ENCODE measurements at regions not wholly inside any gene's neighbourhood (a gene's known extent, or its start where the extent isn't known, plus 50 kb on each side); places are given as distances from the start of the nearest gene placed in this dataset.

GRCh38 chr22:47854680-47855079 lies 1092.2 kb downstream of the TBC1D22A start:
- DNase-seq (ENCODE audit: low spot score) = no peak

DNA sequence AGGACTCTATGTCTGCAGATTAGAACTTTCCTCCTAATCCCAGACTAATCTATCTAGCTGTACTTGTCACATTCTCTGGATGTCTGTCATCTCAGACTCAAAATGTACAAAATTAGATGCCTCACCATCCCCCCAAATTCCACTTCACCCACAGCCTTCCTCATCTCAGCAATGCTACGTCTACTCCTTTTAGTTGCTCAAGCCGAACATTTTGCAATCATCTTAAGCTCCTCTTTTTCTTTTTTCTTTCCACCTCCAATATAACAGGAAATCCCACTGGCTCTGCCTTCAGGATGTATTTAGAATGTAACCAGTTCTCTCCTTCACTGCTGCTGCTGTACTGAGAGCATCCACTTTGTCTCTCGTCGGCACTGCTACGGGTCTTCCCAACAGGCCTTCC lies 1091.8 kb downstream of the TBC1D22A start:
- DNase-seq (ENCODE audit: low spot score) = no peak

GRCh38 chr22:47853750-47854149 lies 1091.3 kb downstream of the TBC1D22A start:
- DNase-seq (ENCODE audit: low spot score) = no peak

DNA sequence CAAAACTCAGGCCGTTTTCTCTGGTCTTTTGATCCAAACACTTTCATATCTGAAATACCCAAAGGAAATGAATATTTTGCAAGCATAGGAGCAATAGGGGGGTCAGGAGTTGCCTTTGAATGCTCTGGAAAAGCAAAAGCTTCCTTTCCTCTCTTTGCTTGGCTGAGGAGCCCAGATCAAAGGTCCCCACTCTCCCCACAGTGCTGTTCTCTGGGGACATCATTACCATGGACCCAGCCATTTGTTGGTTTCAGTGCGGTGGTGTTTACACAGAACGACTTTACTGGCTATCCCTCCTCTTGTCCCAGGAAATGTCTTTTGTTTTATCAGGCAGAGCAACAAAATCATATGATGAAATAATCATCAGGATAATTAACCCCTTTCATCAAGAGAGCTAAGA lies 1089.1 kb downstream of the TBC1D22A start:
- DNase-seq (ENCODE audit: low spot score) = no peak

GRCh38 chr22:47850644-47851151 lies 1088.2 kb downstream of the TBC1D22A start:
- DNase-seq (ENCODE audit: low spot score) = no peak

DNA sequence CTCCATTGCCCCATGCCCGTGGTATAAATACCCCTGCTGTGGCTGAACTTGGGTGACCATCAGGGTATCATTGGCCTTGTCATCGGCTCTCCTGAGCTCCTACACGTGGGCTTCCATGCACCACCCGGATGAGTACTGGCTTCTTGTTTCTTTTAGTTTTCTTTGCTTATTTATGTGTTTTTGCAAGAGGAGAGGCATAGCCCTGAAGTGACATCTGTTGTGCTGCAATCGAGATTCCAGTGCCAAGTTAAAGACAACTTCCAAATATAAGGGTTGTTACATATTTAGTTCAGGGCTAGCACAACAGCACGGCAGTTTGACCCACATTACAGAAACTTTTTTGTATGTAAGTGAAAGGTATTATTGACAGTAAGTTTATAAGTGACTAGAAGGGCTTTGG lies 1087.1 kb downstream of the TBC1D22A start:
- no peak for DNase-seq (ENCODE audit: low spot score)

- DNase-seq (ENCODE audit: low spot score) = no peak
These were observed 1085.9 kb downstream of the TBC1D22A start for GRCh38 chr22:47848184-47848920.

DNA sequence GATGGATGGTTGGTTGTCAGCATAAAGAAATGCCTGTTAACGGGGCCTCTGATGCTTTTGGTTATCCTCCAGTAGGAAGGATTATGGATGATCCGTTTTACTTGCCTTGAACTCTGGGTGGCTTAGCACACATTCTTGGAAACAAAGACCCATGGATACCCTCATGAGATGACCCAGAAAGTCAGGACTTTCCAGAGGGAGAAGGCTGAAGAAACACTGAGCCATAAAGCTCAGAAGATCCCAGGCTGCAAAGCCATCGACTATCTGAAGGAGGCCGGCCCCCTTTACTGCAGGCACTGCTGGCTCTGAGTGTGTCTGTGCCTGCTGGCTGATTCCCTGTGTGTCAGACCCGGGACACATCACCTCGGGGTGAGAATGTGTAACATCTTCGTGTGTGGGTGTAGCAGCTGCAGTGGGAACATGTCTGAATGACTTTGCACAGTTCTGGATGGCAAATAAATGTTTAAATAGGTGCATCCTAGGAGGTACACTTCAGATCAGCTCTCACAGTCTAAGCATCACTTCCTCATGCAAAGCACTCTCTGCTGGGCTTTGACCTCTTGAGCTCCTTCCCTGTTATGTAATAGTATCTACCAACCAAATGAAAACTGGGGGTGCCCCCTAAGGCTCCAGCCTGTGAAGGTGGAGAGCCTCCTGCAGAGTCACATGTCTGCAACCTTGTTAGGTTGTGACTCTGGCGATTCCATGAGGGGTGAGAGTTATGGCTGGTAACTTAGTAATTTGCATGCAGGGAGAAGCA lies 1084.9 kb downstream of the TBC1D22A start:
- no peak for DNase-seq (ENCODE audit: low spot score)

GRCh38 chr22:47846206-47846605 lies 1083.8 kb downstream of the TBC1D22A start:
- DNase-seq (ENCODE audit: low spot score) = no peak

DNA sequence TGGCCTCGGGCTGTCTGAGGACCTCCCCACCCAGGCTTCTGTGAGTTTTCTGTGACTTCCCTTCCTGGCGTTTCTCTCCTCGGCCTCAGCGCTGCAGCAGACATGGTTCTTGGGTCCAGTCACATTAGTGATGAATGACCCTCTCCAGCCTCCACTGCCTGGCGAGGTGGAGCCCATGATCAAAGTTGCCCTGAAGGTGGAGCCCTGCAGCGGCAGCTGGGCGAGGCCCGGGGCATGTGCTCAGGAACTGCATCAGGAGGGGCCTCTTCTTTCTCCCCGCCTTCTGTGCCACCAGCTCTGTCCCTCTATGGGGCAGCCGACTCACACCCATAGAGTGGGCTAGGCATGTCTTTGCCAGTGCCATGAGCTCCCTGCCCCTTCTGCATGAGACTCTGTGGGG lies 1079.7 kb downstream of the TBC1D22A start:
- DNase-seq (ENCODE audit: low spot score) = no peak

- no peak for DNase-seq (ENCODE audit: low spot score)
These were observed 1078.7 kb downstream of the TBC1D22A start for GRCh38 chr22:47841156-47841555.

- no peak for DNase-seq (ENCODE audit: low spot score)
These were observed 1077.3 kb downstream of the TBC1D22A start for GRCh38 chr22:47839595-47840227.

DNA sequence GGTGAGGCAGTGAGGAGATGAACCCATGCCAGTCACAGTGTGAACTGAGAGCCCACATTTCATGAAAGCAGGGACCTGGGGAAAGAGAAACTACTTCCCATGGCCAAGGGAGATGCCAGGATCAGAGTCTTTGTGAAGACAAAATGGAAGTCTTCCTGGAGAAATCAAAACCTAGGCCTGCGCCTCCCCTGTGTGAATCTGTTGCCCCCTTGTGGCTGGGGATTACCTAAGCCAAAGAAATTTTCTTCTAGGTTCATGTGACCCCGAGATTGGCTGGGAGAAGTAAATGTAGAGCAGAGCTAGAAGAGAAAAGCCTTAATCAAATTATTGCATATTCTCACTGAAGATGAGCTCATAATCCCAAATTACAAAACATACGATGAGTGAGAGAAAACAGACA lies 1075.3 kb downstream of the TBC1D22A start:
- DNase-seq (ENCODE audit: low spot score) = no peak

GRCh38 chr22:47836957-47837356 lies 1074.5 kb downstream of the TBC1D22A start:
- DNase-seq (ENCODE audit: low spot score) = no peak

GRCh38 chr22:47835726-47836125 lies 1073.3 kb downstream of the TBC1D22A start:
- peak; percentile 66 for DNase-seq (ENCODE audit: low spot score)

GRCh38 chr22:47826016-47826415 lies 1063.6 kb downstream of the TBC1D22A start:
- DNase-seq (ENCODE audit: low spot score) = no peak

DNA sequence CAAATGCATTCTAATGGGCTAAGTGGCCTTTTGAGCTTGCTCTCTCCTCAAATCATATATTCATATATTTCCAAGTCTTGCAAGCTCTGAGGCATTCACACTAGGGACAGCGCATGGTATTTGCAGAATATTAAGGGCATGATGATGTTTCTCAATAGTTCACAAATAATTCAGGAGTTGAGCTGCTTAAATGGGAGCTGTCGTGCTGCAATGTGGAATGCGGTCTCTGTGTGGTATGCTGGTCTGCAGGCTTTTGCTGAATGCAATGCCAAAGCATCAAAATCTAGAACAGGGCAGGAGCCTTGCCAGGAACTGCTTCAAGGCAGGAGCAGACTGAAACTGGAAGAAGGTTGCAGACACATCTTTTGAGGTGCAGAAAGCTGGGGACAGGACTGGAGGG lies 1060.0 kb downstream of the TBC1D22A start:
- no peak for DNase-seq (ENCODE audit: low spot score)

DNA sequence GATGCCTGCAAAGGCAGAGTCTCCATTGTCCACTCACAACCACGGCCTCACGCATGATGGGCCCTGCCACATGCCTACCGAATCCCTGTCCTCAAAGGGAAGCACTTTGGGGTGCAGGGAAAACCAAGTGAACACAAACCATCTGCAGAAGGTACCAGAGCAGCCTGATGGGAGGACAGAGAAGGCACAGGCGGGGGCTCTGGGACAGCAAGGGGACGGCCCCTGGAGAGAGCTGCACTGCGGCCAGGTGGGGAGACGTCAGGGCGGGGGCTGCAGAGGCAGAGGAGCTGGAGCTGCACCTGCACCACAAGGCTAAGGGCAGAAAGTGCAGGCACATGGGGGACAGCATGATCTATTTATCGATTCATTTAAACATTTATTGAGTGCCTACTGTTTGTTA lies 1056.0 kb downstream of the TBC1D22A start:
- no peak for DNase-seq (ENCODE audit: low spot score)

- no peak for DNase-seq (ENCODE audit: low spot score)
These were observed 1054.9 kb downstream of the TBC1D22A start for GRCh38 chr22:47817380-47817779.

- DNase-seq (ENCODE audit: low spot score) = no peak
These were observed 1054.4 kb downstream of the TBC1D22A start for GRCh38 chr22:47816863-47817210.

DNA sequence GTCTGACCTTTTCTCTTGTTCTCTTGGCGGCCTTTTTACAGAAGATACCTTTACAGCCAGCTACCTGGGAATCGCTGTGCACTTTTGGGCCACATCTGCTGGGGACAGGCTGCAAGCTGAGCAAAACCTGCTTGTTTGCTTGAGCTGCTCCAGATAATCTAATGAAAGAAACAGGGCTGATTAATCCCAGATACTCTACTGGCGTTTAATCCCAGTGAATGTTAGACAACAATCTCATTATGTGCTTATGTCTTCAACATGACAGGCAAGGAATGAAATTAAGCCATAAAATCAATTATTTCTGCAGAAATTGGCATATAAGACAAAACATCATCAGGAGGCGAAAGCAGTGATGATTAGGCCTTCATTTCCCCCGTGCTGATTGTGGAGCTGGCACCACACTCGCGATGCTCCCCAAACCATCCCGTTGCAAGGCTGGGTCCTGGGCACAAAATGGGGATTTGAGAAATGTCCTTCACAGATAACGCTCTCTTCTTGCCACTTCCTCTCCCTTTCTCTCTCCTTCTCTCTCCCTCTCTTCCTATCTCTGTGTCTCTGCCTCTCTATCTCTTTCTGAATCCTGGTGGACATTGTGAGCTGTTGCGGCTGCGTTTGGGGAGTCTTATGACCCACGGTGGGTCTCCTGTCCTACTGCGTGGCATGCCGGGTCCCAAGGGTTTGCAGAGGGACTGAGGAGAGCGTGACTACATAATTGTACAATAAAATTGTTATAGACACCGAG lies 1053.8 kb downstream of the TBC1D22A start:
- DNase-seq (ENCODE audit: low spot score) = no peak

DNA sequence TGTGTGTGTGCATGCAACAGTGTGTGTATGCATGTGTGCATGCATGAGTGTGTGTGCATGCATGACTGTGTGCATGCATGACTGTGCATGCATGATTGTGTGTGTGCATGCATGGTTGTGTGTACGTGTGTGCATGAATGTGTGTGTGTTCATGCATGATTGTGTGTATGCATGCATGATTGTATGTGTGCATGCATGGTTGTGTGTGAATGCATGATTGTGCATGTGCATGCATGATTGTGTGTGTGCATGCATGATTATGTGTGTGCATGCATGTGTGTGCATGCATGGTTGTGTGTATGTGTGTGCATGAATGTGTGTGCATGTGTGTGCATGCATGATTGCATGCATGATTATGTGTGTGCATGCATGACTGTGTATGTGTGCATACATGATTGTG lies 1052.0 kb downstream of the TBC1D22A start:
- DNase-seq (ENCODE audit: low spot score) = no peak
